ENCODE measurements at regions not wholly inside any gene's neighbourhood (a gene's known extent, or its start where the extent isn't known, plus 50 kb on each side); places are given as distances from the start of the nearest gene placed in this dataset.

GRCh38 chr10:33760056-33760943, 425.8 kb upstream of the NRP1 start:
- Histone ChIP-seq H3K9ac (ENCODE audit: low read length) (no peak overlapping the region), H3K27me3 (ENCODE audit: insufficient read depth, low read length) (no peaks in the 10 kb centered on the region), H3K9me2 (ENCODE audit: low read depth, low read length) (no peaks in the 10 kb centered on the region), H3F3A (ENCODE audit: insufficient read depth, low read length) (no peaks in the 10 kb centered on the region), H3K4me2 (ENCODE audit: low read length) (no peak overlapping the region), H3K4me1 (ENCODE audit: insufficient read depth, low read length, severe bottlenecking) (no peaks in the 10 kb centered on the region), H3K27ac (ENCODE audit: low read depth, low read length, poor library complexity, severe bottlenecking) (no peak overlapping the region), H4K20me1 (ENCODE audit: insufficient read depth, low read length) (no peaks in the 10 kb centered on the region), H3K79me2 (ENCODE audit: insufficient read depth, low read length) (no peaks in the 10 kb centered on the region), H2AFZ (ENCODE audit: low read length) (no peak overlapping the region), H3K4me3 (ENCODE audit: low read depth, low read length, poor library complexity, severe bottlenecking) (no peak overlapping the region), H3K9me3 (ENCODE audit: low read length) (no peaks in the 10 kb centered on the region), H3K36me3 (ENCODE audit: insufficient read depth, low read length) (no peaks in the 10 kb centered on the region)
- TF ChIP-seq CTCF (IDR thresholded peaks at IDR 0.05; ENCODE audit: low read length) (no peak), EZH2 (IDR thresholded peaks at IDR 0.05; ENCODE audit: borderline replicate concordance, low read length) (no peak)

DNA sequence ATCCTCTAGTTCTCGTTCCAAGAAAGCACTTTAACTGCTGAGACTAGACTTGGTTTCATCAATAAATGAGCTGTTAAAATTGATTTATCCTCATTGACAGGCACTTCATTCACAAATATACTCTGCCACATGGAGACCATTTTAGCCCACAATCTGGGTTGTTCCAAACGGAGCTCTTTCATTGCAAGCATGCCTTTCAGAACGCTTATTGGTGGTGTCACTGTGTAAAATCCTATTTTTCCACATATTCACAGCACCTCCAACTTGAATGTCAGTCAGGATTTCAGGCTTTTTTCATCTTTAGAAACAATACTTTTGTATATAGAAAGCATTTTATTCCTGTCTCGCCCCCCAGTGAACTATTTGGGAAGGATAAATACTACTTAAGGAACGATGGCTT, 424.7 kb upstream of the NRP1 start:
- Histone ChIP-seq H2AFZ (ENCODE audit: low read length) (no peak overlapping the region), H3K4me2 (ENCODE audit: low read length) (no peak overlapping the region), H3K36me3 (ENCODE audit: insufficient read depth, low read length) (no peaks in the 10 kb centered on the region), H3K9me3 (ENCODE audit: low read length) (no peaks in the 10 kb centered on the region), H3K4me1 (ENCODE audit: insufficient read depth, low read length, severe bottlenecking) (no peaks in the 10 kb centered on the region), H3K79me2 (ENCODE audit: insufficient read depth, low read length) (no peaks in the 10 kb centered on the region), H3K4me3 (ENCODE audit: low read depth, low read length, poor library complexity, severe bottlenecking) (no peak overlapping the region), H4K20me1 (ENCODE audit: insufficient read depth, low read length) (no peaks in the 10 kb centered on the region), H3K9ac (ENCODE audit: low read length) (no peak overlapping the region), H3F3A (ENCODE audit: insufficient read depth, low read length) (no peaks in the 10 kb centered on the region), H3K27me3 (ENCODE audit: insufficient read depth, low read length) (no peaks in the 10 kb centered on the region), H3K27ac (ENCODE audit: low read depth, low read length, poor library complexity, severe bottlenecking) (no peak overlapping the region), H3K9me2 (ENCODE audit: low read depth, low read length) (no peaks in the 10 kb centered on the region)
- no peak for TF ChIP-seq CTCF (IDR thresholded peaks at IDR 0.05; ENCODE audit: low read length)
- TF ChIP-seq EZH2 (IDR thresholded peaks at IDR 0.05; ENCODE audit: borderline replicate concordance, low read length): no peak

DNA sequence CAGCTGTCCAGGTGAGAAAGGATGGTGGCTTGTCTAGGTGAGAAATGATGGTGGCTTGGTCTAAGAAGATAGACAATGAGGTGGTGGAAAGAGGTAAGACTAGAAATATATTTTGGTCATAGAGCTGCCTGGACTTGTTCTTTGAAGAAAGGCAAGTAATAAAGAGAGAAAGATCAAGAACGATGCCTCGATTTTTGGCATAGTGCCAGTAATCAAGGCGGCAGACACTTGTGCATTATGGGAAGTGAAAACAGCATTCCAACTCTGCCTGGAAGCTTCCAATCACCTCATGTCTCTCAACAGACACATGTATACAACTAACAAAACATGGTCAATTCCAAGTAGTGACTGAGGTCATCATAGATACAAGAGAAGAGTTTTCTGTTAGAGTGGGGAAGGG, 423.8 kb upstream of the NRP1 start:
- Histone ChIP-seq H2AFZ (ENCODE audit: low read length) (no peak overlapping the region), H3K4me2 (ENCODE audit: low read length) (no peak overlapping the region), H3K9me2 (ENCODE audit: low read depth, low read length) (no peaks in the 10 kb centered on the region), H4K20me1 (ENCODE audit: insufficient read depth, low read length) (no peaks in the 10 kb centered on the region), H3K27ac (ENCODE audit: low read depth, low read length, poor library complexity, severe bottlenecking) (no peak overlapping the region), H3K4me3 (ENCODE audit: low read depth, low read length, poor library complexity, severe bottlenecking) (no peak overlapping the region), H3K4me1 (ENCODE audit: insufficient read depth, low read length, severe bottlenecking) (no peaks in the 10 kb centered on the region), H3K27me3 (ENCODE audit: insufficient read depth, low read length) (no peaks in the 10 kb centered on the region), H3F3A (ENCODE audit: insufficient read depth, low read length) (no peaks in the 10 kb centered on the region), H3K36me3 (ENCODE audit: insufficient read depth, low read length) (no peaks in the 10 kb centered on the region), H3K79me2 (ENCODE audit: insufficient read depth, low read length) (no peaks in the 10 kb centered on the region), H3K9me3 (ENCODE audit: low read length) (no peaks in the 10 kb centered on the region), H3K9ac (ENCODE audit: low read length) (no peak overlapping the region)
- TF ChIP-seq CTCF (IDR thresholded peaks at IDR 0.05; ENCODE audit: low read length) (no peak), EZH2 (IDR thresholded peaks at IDR 0.05; ENCODE audit: borderline replicate concordance, low read length) (no peak)

Data from OCI-LY1 (cell line).